BJ (cell line): ENCODE measurements at regions not wholly inside any gene's neighbourhood (a gene's known extent, or its start where the extent isn't known, plus 50 kb on each side); places are given as distances from the start of the nearest gene placed in this dataset.

Experiments used
- CTCF ChIA-PET: fragments of 350-600 bp; formaldehyde crosslinking; extraction: SDS; loops from one replicate; lab custom pipeline; 2021; ENCODE audit warnings: antibody characterized with exemption, inconsistent platforms; lab: Yijun Ruan, JAX
- POLR2A ChIA-PET: fragments of 300-600 bp; sonication (Branson Sonifier 250); formaldehyde crosslinking; extraction: SDS; loops from one replicate; lab custom pipeline; 2021; ENCODE audit warnings: antibody characterized with exemption; lab: Charles Lee
- DNase-seq: peaks from one replicate; pipeline ENCODE4 v3.0.0-alpha.2; 2011; ENCODE audit warnings: low read depth
- H3K27me3 ChIP-seq: 2 replicates; pipeline ENCODE4 v1.6.0; 2011; ENCODE audit warnings: low read length; ENCODE audit not compliant: control insufficient read depth, insufficient read depth
- H3K36me3 ChIP-seq: 2 replicates; pipeline ENCODE4 v1.5.1; 2011; ENCODE audit warnings: low read length; ENCODE audit not compliant: control insufficient read depth, insufficient read depth
- H3K4me3 ChIP-seq: 2 replicates; pipeline ENCODE4 v1.5.1; 2011; ENCODE audit warnings: low read depth, mild to moderate bottlenecking, control low read depth, low read length
- CTCF ChIP-seq: IDR thresholded peaks from 2 replicates; pipeline ENCODE4 v1.5.1; 2011; ENCODE audit warnings: low read depth, mild to moderate bottlenecking, control low read depth, inconsistent platforms, low read length, moderate library complexity; ENCODE audit not compliant: insufficient read depth

- no peak for TF ChIP-seq CTCF
- no peak for DNase-seq
- ChIA-PET CTCF (no interaction called here), POLR2A (no interaction called here)
- Histone ChIP-seq H3K36me3 (no peaks in the 10 kb centered on the region), H3K4me3 (no peak overlapping the region), H3K27me3 (no peaks in the 10 kb centered on the region)
Measured at GRCh38 chr10:126840576-126841135, 64.6 kb upstream of the DOCK1 start.

- no peak for TF ChIP-seq CTCF
- POLR2A ChIA-PET: no interaction called here
- Histone ChIP-seq H3K27me3 (no peaks in the 10 kb centered on the region), H3K4me3 (no peak overlapping the region), H3K36me3 (no peaks in the 10 kb centered on the region)
- CTCF ChIA-PET: interaction anchor here (0.9 kb wide), 1 partner anchor 13 kb away, joined by 3 read pairs; no protein-coding TSS in a partner anchor
- DNase-seq: no peak
Measured at GRCh38 chr10:126841341-126841895, 63.8 kb upstream of the DOCK1 start.

- no peak for TF ChIP-seq CTCF
- no peak overlapping the region for H3K4me3 ChIP-seq
- no peaks in the 10 kb centered on the region for H3K27me3 ChIP-seq
- ChIA-PET POLR2A (no interaction called here), CTCF (interaction anchor here (0.9 kb wide), 1 partner anchor 12 kb away, joined by 3 read pairs; no protein-coding TSS in a partner anchor)
- no peaks in the 10 kb centered on the region for H3K36me3 ChIP-seq
- no peak for DNase-seq
Measured at GRCh38 chr10:126842356-126842755, 62.9 kb upstream of the DOCK1 start.

DNA sequence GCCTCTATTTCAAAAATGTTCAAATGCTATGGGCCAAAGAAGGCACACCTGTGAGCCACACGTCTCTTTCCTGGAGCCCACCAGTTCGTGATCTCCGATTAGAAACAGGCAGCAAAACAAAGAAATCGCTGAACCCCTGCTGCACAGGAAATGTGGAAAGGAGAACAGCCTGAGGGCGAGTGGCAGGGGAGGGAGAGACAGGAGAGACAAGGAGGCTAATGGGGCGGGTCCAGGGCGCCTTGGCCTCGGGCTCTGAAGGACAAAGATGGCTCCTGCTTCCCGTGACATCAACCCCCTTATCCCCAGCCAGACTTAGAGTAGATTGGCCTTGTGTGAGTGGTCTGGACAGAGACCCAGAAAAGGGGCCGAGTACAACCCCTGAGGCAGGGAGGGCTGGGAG is 62.4 kb upstream of the DOCK1 start:
- Histone ChIP-seq H3K27me3 (no peaks in the 10 kb centered on the region), H3K36me3 (no peaks in the 10 kb centered on the region), H3K4me3 (no peak overlapping the region)
- CTCF ChIA-PET: no interaction called here
- no peak for DNase-seq
- POLR2A ChIA-PET: no interaction called here
- no peak for TF ChIP-seq CTCF

GRCh38 chr10:126843299-126843934 is 61.8 kb upstream of the DOCK1 start:
- DNase-seq: no peak
- H3K36me3 ChIP-seq: no peaks in the 10 kb centered on the region
- H3K27me3 ChIP-seq: no peaks in the 10 kb centered on the region
- ChIA-PET POLR2A (no interaction called here), CTCF (no interaction called here)
- H3K4me3 ChIP-seq: no peak overlapping the region
- TF ChIP-seq CTCF: no peak
